ENCODE measurements at regions not wholly inside any gene's neighbourhood (a gene's known extent, or its start where the extent isn't known, plus 50 kb on each side); places are given as distances from the start of the nearest gene placed in this dataset.
"Not testable (repeated sequence)": the region's sequence is repeated elsewhere in the genome, so short reads cannot be mapped to it uniquely, and the experiment has no call there.

DNA sequence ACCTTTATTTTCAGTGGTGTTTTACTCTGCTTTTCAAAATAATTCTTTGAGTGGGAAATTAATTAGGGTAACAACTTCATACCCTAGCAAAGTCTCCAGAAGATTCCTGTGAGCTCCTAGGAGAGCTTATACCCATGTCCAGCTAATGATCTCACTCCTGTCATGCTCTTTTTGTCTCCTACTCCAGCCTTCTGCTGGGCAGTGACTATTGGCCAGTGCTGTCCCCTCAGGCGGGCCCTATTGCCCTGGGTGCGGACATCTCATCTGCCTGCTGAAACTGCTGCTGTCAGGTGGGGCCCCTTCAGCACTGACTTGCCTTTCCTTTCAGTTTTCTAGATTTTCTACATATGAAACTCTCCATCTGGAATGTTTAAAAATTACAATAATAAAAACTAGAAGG is 80.3 kb downstream of the EBLN1 start:
- ATAC-seq (ENCODE audit: low read depth) (no peak), DNase-seq (no peak)
- no peak overlapping the region for H3K27ac Mint-ChIP-seq
- intact Hi-C loops (cut with micrococcal nuclease): no loop called here
- TF ChIP-seq, protein P1, sequence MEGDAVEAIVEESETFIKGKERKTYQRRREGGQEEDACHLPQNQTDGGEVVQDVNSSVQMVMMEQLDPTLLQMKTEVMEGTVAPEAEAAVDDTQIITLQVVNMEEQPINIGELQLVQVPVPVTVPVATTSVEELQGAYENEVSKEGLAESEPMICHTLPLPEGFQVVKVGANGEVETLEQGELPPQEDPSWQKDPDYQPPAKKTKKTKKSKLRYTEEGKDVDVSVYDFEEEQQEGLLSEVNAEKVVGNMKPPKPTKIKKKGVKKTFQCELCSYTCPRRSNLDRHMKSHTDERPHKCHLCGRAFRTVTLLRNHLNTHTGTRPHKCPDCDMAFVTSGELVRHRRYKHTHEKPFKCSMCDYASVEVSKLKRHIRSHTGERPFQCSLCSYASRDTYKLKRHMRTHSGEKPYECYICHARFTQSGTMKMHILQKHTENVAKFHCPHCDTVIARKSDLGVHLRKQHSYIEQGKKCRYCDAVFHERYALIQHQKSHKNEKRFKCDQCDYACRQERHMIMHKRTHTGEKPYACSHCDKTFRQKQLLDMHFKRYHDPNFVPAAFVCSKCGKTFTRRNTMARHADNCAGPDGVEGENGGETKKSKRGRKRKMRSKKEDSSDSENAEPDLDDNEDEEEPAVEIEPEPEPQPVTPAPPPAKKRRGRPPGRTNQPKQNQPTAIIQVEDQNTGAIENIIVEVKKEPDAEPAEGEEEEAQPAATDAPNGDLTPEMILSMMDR (IDR thresholded peaks at IDR 0.05): no peak
- H3K36me3 Mint-ChIP-seq (ENCODE audit: low read depth): no peaks in the 10 kb centered on the region
- POLR2A ChIA-PET: no interaction called here
- CTCF ChIA-PET: no interaction called here
- H3K4me1 Mint-ChIP-seq: peaks cover 16% of the 10 kb centered on the region
- no peaks in the 10 kb centered on the region for H3K9me3 Mint-ChIP-seq
- H3K27me3 Mint-ChIP-seq: peaks cover 3% of the 10 kb centered on the region
- no peak overlapping the region for H3K4me3 Mint-ChIP-seq

DNA sequence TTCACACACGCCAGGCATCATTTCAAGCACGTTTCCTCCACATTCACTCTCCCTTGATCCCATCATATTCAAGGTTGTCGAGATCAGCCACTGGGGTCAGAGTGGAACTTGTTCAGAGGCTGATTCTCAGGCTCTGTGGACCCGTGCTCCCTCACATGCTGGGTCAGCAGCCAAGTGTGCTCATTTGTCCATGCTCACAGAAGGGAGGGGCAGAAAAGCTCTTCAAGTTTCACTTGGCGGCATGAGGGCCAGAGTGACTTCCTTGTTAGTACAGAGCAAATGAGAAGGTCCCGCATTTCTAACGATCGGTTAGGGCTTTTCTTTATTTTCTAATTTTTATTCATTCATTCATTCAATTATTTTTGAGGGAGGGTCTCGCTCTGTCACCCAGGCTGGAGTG is 82.2 kb downstream of the EBLN1 start:
- H3K4me3 Mint-ChIP-seq: no peak overlapping the region
- H3K9me3 Mint-ChIP-seq: no peaks in the 10 kb centered on the region
- CTCF ChIA-PET: no interaction called here
- no peak for ATAC-seq (ENCODE audit: low read depth)
- POLR2A ChIA-PET: no interaction called here
- intact Hi-C loops (cut with micrococcal nuclease): no loop called here
- H3K27ac Mint-ChIP-seq: no peak overlapping the region
- DNase-seq: no peak
- peaks cover 16% of the 10 kb centered on the region for H3K4me1 Mint-ChIP-seq
- no peaks in the 10 kb centered on the region for H3K27me3 Mint-ChIP-seq
- no peaks in the 10 kb centered on the region for H3K36me3 Mint-ChIP-seq (ENCODE audit: low read depth)
- TF ChIP-seq, protein P1 (IDR thresholded peaks at IDR 0.05): no peak

DNA sequence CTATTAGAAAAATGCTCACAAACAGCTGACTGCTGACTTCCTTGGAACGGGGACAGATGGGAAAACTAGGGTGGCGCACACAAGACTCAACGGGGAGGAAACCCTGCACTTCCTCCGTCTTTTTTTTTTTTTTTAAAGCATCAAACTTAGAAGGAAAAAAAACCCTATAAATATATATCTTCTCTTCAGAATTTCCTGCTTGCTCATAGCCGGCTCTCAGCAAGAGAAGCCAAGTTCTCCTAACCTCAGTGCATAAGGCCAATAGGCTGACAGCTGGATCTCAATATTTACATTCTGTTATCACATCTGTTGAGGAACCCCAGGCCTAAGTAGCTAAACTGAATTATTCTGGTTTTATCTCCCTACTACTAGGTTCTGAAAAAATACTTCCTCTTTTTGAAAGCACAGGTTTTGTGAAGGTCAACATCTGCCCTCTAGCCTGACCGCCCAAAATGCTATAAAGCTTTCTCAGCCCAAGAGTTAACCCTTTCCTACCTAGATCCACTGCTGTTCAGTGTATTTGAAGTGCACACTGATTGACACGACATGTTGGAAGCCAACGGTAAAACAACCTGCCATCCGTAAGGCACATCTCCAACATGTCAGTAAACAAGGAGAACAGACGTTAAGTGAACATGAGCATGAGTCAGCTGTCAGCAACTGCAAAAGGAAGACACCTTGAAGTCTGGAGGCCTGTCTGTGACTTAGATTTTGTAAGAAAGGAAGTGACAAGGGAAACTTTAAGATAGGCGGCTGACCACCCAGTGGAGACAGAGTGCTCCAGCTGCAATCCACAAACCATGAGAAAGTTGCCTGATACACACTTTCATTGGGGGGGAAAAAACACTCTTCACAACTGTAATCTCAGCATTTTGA is 83.8 kb downstream of the EBLN1 start:
- H3K27ac Mint-ChIP-seq: no peak overlapping the region
- TF ChIP-seq, protein P1 (IDR thresholded peaks at IDR 0.05): no peak
- ChIA-PET CTCF (no interaction called here), POLR2A (interaction anchor here (1.0 to 1.5 kb wide), 3 partner anchors 95 to 303 kb away, joined by 5 to 8 read pairs (median 5); partner anchors contain the start of gene COMMD3)
- intact Hi-C loops (cut with micrococcal nuclease): loop anchor here (5.0 kb wide), 1 partner anchor 58 kb away; no protein-coding TSS in a partner anchor
- no peaks in the 10 kb centered on the region for H3K36me3 Mint-ChIP-seq (ENCODE audit: low read depth)
- peaks cover 5% of the 10 kb centered on the region for H3K27me3 Mint-ChIP-seq
- H3K4me1 Mint-ChIP-seq: peaks cover 16% of the 10 kb centered on the region
- ATAC-seq (ENCODE audit: low read depth): peak; percentile 52
- DNase-seq: no peak
- H3K9me3 Mint-ChIP-seq: no peaks in the 10 kb centered on the region
- no peak overlapping the region for H3K4me3 Mint-ChIP-seq

DNA sequence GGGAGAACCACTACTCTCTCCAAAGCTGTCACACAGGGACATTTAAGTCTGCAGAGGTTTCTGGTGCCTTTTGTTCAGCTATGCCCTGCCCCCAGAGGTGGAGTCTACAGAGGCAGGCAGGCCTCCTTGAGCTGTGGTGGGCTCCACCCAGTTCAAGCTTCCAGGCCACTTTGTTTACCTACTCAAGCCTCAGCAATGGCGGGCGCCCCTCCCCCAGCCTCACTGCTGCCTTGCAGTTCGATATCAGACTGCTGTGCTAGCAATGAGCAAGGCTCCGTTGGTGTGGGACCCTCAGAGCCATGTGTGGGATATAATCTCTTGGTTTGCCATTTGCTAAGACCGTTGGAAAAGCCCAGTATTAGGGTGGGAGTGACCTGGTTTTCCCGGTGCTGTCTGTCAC is 87.0 kb downstream of the EBLN1 start:
- DNase-seq; CTCF ChIA-PET; H3K27me3 Mint-ChIP-seq; POLR2A ChIA-PET; H3K4me3 Mint-ChIP-seq; ATAC-seq (ENCODE audit: low read depth); H3K9me3 Mint-ChIP-seq; H3K27ac Mint-ChIP-seq; H3K36me3 Mint-ChIP-seq (ENCODE audit: low read depth): not testable (repeated sequence)
- intact Hi-C loops (cut with micrococcal nuclease): loop anchor here (5.0 kb wide), 1 partner anchor 61 kb away; no protein-coding TSS in a partner anchor
- H3K4me1 Mint-ChIP-seq: peaks cover 16% of the 10 kb centered on the region

DNA sequence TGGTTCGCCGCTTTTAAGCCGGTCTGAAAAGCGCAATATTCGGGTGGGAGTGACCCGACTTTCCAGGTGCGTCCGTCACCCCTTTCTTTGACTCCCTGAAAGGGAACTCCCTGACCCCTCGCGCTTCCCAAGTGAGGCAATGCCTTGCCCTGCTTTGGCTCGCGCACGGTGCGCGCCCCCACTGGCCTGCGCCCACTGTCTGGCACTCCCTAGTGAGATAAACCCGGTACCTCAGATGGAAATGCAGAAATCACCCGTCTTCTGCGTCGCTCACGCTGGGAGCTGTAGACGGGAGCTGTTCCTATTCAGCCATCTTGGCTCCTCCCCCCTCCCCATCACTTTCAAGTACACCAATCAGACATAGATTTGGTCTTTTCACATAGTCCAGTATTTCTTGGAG is 88.2 kb downstream of the EBLN1 start:
- H3K27me3 Mint-ChIP-seq; ATAC-seq (ENCODE audit: low read depth); H3K36me3 Mint-ChIP-seq (ENCODE audit: low read depth); DNase-seq; H3K9me3 Mint-ChIP-seq; POLR2A ChIA-PET; H3K4me3 Mint-ChIP-seq; CTCF ChIA-PET; H3K27ac Mint-ChIP-seq: not testable (repeated sequence)
- H3K4me1 Mint-ChIP-seq: peaks cover 16% of the 10 kb centered on the region
- intact Hi-C loops (cut with micrococcal nuclease): loop anchor here (5.0 kb wide), 1 partner anchor 63 kb away; no protein-coding TSS in a partner anchor

DNA sequence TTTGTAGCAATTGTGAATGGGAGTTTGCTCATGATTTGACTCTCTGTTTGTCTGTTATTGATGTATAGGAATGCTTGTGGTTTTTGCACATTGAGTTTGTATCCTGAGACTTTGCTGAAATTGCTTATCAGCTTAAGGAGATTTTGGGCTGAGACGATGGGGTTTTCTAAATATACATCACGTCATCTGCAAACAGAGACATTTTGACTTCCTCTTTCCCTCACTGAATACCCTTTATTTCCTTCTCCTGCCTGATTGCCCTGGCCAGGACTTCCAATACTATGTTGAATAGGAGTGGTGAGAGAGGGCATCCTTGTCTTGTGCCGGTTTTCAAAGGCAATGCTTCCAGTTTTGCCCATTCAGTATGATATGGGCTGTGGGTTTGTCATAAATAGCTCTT is 96.6 kb downstream of the EBLN1 start:
- ATAC-seq (ENCODE audit: low read depth); intact Hi-C loops (cut with micrococcal nuclease); POLR2A ChIA-PET; H3K27ac Mint-ChIP-seq; H3K4me1 Mint-ChIP-seq; H3K4me3 Mint-ChIP-seq; H3K27me3 Mint-ChIP-seq; DNase-seq; H3K36me3 Mint-ChIP-seq (ENCODE audit: low read depth); CTCF ChIA-PET: not testable (repeated sequence)
- H3K9me3 Mint-ChIP-seq: peaks cover 12% of the 10 kb centered on the region

DNA sequence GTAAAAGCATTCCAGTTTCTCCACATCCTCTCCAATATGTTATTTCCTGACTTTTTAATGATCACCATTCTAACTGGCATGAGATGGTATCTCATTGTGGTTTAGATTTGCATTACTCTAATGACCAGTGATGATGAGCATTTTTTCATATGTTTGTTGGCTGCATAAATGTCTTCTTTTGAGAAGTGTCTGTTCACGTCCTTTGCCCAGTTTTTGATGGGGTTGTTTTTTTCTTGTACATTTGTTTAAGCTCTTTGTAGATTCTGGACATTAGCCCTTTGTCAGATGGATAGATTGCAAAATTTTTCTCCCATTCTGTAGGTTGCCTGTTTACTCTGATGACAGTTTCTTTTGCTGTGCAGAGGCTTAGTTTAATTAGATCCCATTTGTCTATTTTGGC is 97.7 kb downstream of the EBLN1 start:
- H3K36me3 Mint-ChIP-seq (ENCODE audit: low read depth); H3K27ac Mint-ChIP-seq; H3K4me1 Mint-ChIP-seq; ATAC-seq (ENCODE audit: low read depth); DNase-seq; CTCF ChIA-PET; H3K27me3 Mint-ChIP-seq; H3K4me3 Mint-ChIP-seq; intact Hi-C loops (cut with micrococcal nuclease); POLR2A ChIA-PET: not testable (repeated sequence)
- peaks cover 12% of the 10 kb centered on the region for H3K9me3 Mint-ChIP-seq

DNA sequence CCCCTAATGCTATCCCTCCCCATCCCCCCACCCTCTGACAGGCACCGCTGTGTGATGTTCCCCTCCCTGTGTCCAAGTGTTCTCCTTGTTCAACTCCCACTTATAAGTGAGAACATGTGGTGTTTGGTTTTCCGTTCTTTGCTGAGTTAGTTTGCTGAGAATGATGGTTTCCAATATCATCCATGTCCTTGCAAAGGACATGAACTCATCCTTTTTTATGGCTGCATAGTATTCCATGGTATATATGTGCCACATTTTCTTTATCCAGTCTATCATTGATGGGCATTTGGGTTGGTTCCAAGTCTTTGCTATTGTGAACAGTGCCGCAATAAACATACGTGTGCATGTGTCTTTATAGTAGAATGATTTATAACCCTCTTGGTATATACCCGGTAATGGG is 98.2 kb downstream of the EBLN1 start:
- ATAC-seq (ENCODE audit: low read depth); DNase-seq; H3K4me1 Mint-ChIP-seq; H3K36me3 Mint-ChIP-seq (ENCODE audit: low read depth); H3K27ac Mint-ChIP-seq; CTCF ChIA-PET; H3K27me3 Mint-ChIP-seq; intact Hi-C loops (cut with micrococcal nuclease); H3K4me3 Mint-ChIP-seq; POLR2A ChIA-PET: not testable (repeated sequence)
- H3K9me3 Mint-ChIP-seq: peaks cover 12% of the 10 kb centered on the region
